ENCODE measurements at regions not wholly inside any gene's neighbourhood (a gene's known extent, or its start where the extent isn't known, plus 50 kb on each side); places are given as distances from the start of the nearest gene placed in this dataset.

GRCh38 chr11:105388006-105388405 is 221.9 kb upstream of the GRIA4 start:
- H3K9me3 ChIP-seq (replicated peaks; ENCODE audit: control insufficient read depth, insufficient read depth, low read length) = no peaks in the 10 kb centered on the region
- ChIA-PET RAD21 (ENCODE audit: unreplicated experiment) (no interaction called here), SMC1A (ENCODE audit: uncharacterized antibody, unreplicated experiment) (no interaction called here), POLR2A (no interaction called here), CTCF (no interaction called here)
- no peak for DNase-seq (ENCODE audit: low read depth, low spot score)
- H3K79me2 ChIP-seq (ENCODE audit: control insufficient read depth, insufficient read depth, low read length) = no peaks in the 10 kb centered on the region
- FAIRE-seq = no peak
- no peak overlapping the region for H3K27ac ChIP-seq (ENCODE audit: control insufficient read depth, insufficient read depth)
- TF ChIP-seq CBX5 (IDR thresholded peaks at IDR 0.05; ENCODE audit: low read depth) (no peak), ZBTB4 (CRISPR knock-in tag; IDR thresholded peaks at IDR 0.05) (no peak), ATF2 (IDR thresholded peaks at IDR 0.05; ENCODE audit: low read length) (no peak), FOXK2 (IDR thresholded peaks at IDR 0.05) (no peak), MEF2A (IDR thresholded peaks at IDR 0.05; ENCODE audit: insufficient read depth, low read depth, low read length) (no peak), STAT1 (conservative IDR thresholded peaks at IDR 0.05) (no peak), ZNF592 (IDR thresholded peaks at IDR 0.05) (no peak), EGR1 (IDR thresholded peaks at IDR 0.05; ENCODE audit: borderline replicate concordance in 1 of 2, low read depth in 2 of 2, low read length in 2 of 2) (no peak), TCF12 (IDR thresholded peaks at IDR 0.05; ENCODE audit: low read depth, low read length) (no peak), ZNF687 (IDR thresholded peaks at IDR 0.05) (no peak)
- H3K27me3 ChIP-seq (replicated peaks in 1 of 2; ENCODE audit: control insufficient read depth in 2 of 2, insufficient read depth in 2 of 2, low read length in 1 of 2) = no peaks in the 10 kb centered on the region
- intact Hi-C loops (cut with micrococcal nuclease; ENCODE audit: unreplicated experiment) (no loop called here), in situ Hi-C loops (cut with MboI) (no loop called here)
- no peak overlapping the region for H3K4me2 ChIP-seq (ENCODE audit: control insufficient read depth, insufficient read depth)
- H3K4me3 ChIP-seq = no peak overlapping the region
- ATAC-seq = no peak
- H4K20me1 ChIP-seq (ENCODE audit: control insufficient read depth, insufficient read depth) = no peaks in the 10 kb centered on the region
- no peaks in the 10 kb centered on the region for H3K36me3 ChIP-seq (ENCODE audit: control insufficient read depth in 2 of 2, insufficient read depth in 2 of 2, low read length in 1 of 2)
- H3K9ac ChIP-seq (ENCODE audit: control insufficient read depth, insufficient read depth, low read length) = no peak overlapping the region
- no peak overlapping the region for H2AFZ ChIP-seq (ENCODE audit: control insufficient read depth, low read depth, low read length)
- BruUV-seq (replicated peaks) = no TSS peak
- H3K4me1 ChIP-seq (ENCODE audit: control insufficient read depth, insufficient read depth, low read length) = no peaks in the 10 kb centered on the region

All from GM12878 (cell line).